ENCODE measurements at regions not wholly inside any gene's neighbourhood (a gene's known extent, or its start where the extent isn't known, plus 50 kb on each side); places are given as distances from the start of the nearest gene placed in this dataset.

DNA sequence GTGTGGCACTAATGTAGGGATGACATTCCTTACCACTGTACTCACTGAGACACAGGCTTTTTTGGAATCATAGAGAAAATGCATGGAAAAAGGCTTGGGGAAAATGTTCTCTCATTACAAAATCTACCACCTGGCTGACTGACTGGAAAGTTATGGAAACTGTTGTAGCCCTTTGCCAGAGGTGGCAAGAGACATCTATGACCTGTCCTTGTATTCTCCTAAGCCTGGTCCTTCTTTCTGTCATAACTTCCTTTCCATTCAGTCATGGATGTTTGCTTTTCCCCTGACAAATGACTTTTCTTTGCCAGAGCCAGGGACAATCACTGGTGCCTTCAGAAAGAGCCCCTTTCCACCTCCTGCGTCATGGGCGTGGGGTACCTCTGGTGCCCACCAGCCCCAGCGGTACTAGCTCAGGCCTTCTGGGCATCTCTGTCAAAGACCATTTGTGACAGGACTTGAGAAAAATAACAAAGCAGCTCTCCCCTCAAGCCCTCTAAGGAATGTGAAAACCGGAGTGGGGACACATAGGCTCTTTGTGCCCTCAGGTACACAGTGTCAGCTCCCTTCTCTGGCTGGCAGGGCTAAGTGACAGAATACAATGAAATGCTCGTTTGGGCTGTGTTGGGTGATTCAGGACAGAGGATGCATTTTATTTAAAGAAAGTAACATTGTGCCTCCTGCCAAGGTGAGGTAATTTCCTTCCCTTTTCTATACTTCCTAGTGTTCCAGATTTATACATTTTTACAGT is 381.1 kb upstream of the RASGRP1 start:
- TF ChIP-seq SUZ12 (IDR thresholded peaks at IDR 0.05; ENCODE audit: extremely low read depth, insufficient read depth, insufficient read length) (no peak), ZNF274 (IDR thresholded peaks at IDR 0.05; ENCODE audit: low read depth, low read length) (no peak), YY1 (IDR thresholded peaks at IDR 0.05; ENCODE audit: insufficient read depth, insufficient read length) (no peak)
